HEK293 (cell line): ENCODE measurements at regions not wholly inside any gene's neighbourhood (a gene's known extent, or its start where the extent isn't known, plus 50 kb on each side); places are given as distances from the start of the nearest gene placed in this dataset.

ENCODE experiments used
- CTCF ChIA-PET: fragments of 350-600 bp; formaldehyde crosslinking; extraction: SDS; loops from one replicate; lab custom pipeline; 2021; ENCODE audit warnings: antibody characterized with exemption; lab: Yijun Ruan, JAX
- POLR2A ChIA-PET: fragments of 300-600 bp; formaldehyde crosslinking; extraction: SDS; loops from one replicate; lab custom pipeline; 2020; ENCODE audit warnings: antibody characterized with exemption, inconsistent platforms; lab: Yijun Ruan, JAX
- H3K27ac ChIP-seq: fragments of 200-500 bp; sonication (Bioruptor generic); 2 replicates; pipeline ENCODE4 v1.5.1; 2014; ENCODE audit warnings: low read depth, low read length, control low read depth, inconsistent platforms; ENCODE audit errors: extremely low read depth
- H3K36me3 ChIP-seq, 2 experiments: fragments of 200-500 bp in 1 of 2; sonication (Bioruptor generic) in 1 of 2; 1 replicate in 1 of 2; 2 replicates in 1 of 2; pipeline ENCODE4 v1.5.1; 2014 to 2017; ENCODE audit warnings: inconsistent platforms in 2 of 2, low read length in 2 of 2; ENCODE audit not compliant: control insufficient read depth in 2 of 2, insufficient read depth in 1 of 2
- H3K4me1 ChIP-seq: fragments of 200-500 bp; sonication (Bioruptor generic); 2 replicates; pipeline ENCODE4 v1.5.1; 2014; ENCODE audit warnings: mild to moderate bottlenecking, low read length, inconsistent platforms; ENCODE audit not compliant: control insufficient read depth, insufficient read depth
- H3K4me3 ChIP-seq: 2 replicates; pipeline ENCODE4 v1.5.1; 2011; ENCODE audit warnings: low read depth, mild to moderate bottlenecking, control low read depth, low read length, moderate library complexity
- H3K9me3 ChIP-seq: fragments of 200-500 bp; sonication (Bioruptor generic); 2 replicates; pipeline ENCODE4 v1.5.1; 2014; ENCODE audit warnings: low read depth, low read length, inconsistent platforms; ENCODE audit not compliant: control insufficient read depth, insufficient read depth
- BCL11A ChIP-seq: fragments of 450-650 bp; formaldehyde crosslinking; IDR thresholded peaks from 2 replicates; pipeline ENCODE4 v1.5.1; 2016; ENCODE audit warnings: low read depth, missing biosample characterization, missing genetic modification characterization
- CTCF ChIP-seq: fragments of 450-650 bp; formaldehyde crosslinking; IDR thresholded peaks from 2 replicates; pipeline ENCODE4 v1.5.1; 2016; ENCODE audit warnings: missing biosample characterization, missing genetic modification characterization
- EGR2 ChIP-seq: fragments of 450-650 bp; formaldehyde crosslinking; IDR thresholded peaks from 2 replicates; pipeline ENCODE4 v1.5.1; 2016; ENCODE audit warnings: low read depth, missing biosample characterization, missing genetic modification characterization
- GLI4 ChIP-seq: fragments of 450-650 bp; formaldehyde crosslinking; IDR thresholded peaks from 2 replicates; pipeline ENCODE4 v1.5.1; 2016; ENCODE audit warnings: missing biosample characterization, missing genetic modification characterization
- HOXA7 ChIP-seq: sonication (generic); formaldehyde crosslinking; IDR thresholded peaks from 2 replicates; pipeline ENCODE4 v1.8.1; 2022; ENCODE audit warnings: missing genetic modification reagents, borderline replicate concordance
- HOXC10 ChIP-seq: sonication (generic); formaldehyde crosslinking; IDR thresholded peaks from 2 replicates; pipeline ENCODE4 v1.8.1; 2023; ENCODE audit warnings: mild to moderate bottlenecking, missing genetic modification reagents
- IKZF3 ChIP-seq: fragments of 450-650 bp; IDR thresholded peaks from 2 replicates; pipeline ENCODE4 v1.5.0; 2018; ENCODE audit warnings: missing biosample characterization, mild to moderate bottlenecking, missing genetic modification characterization, moderate library complexity
- KLF1 ChIP-seq: fragments of 450-650 bp; formaldehyde crosslinking; IDR thresholded peaks from 2 replicates; pipeline ENCODE4 v1.5.1; 2016; ENCODE audit warnings: missing biosample characterization, missing genetic modification characterization
- MZF1 ChIP-seq: fragments of 450-650 bp; formaldehyde crosslinking; IDR thresholded peaks from 2 replicates; pipeline ENCODE4 v1.5.1; 2017; ENCODE audit warnings: missing biosample characterization, missing genetic modification characterization, borderline replicate concordance
- OVOL3 ChIP-seq: fragments of 450-650 bp; formaldehyde crosslinking; IDR thresholded peaks from 2 replicates; pipeline ENCODE4 v1.5.1; 2016; ENCODE audit warnings: missing biosample characterization, missing genetic modification characterization
- REPIN1 ChIP-seq: fragments of 450-650 bp; formaldehyde crosslinking; IDR thresholded peaks from 2 replicates; pipeline ENCODE4 v1.5.1; 2017; ENCODE audit warnings: missing biosample characterization, missing genetic modification characterization, low read depth
- SCRT2 ChIP-seq: fragments of 450-650 bp; formaldehyde crosslinking; IDR thresholded peaks from 2 replicates; pipeline ENCODE4 v1.5.1; 2016; ENCODE audit warnings: missing biosample characterization, missing genetic modification characterization
- ZFHX2 ChIP-seq: fragments of 450-650 bp; formaldehyde crosslinking; conservative IDR thresholded peaks from 2 replicates; pipeline ENCODE4 v1.5.1; 2016; ENCODE audit warnings: missing biosample characterization, missing genetic modification characterization
- ZFP37 ChIP-seq: fragments of 450-650 bp; formaldehyde crosslinking; IDR thresholded peaks from 2 replicates; pipeline ENCODE4 v1.5.1; 2016; ENCODE audit warnings: missing biosample characterization, missing genetic modification characterization
- ZNF24 ChIP-seq: fragments of 450-650 bp; formaldehyde crosslinking; IDR thresholded peaks from 2 replicates; pipeline ENCODE4 v1.5.1; 2016; ENCODE audit warnings: missing biosample characterization, missing genetic modification characterization
- ZNF274 ChIP-seq, 2 experiments: fragments of 200-500 bp in 1 of 2; fragments of 450-650 bp in 1 of 2; sonication (Bioruptor generic) in 1 of 2; formaldehyde crosslinking in 1 of 2; IDR thresholded peaks; 2 replicates each; pipeline versions ENCODE4 v1.5.1 to v1.6.1; 2014 to 2016; ENCODE audit warnings: borderline replicate concordance in 1 of 2, inconsistent platforms in 1 of 2, low read length in 1 of 2, missing biosample characterization in 1 of 2, missing genetic modification characterization in 1 of 2
- ZNF426 ChIP-seq: fragments of 450-650 bp; formaldehyde crosslinking; IDR thresholded peaks from 2 replicates; pipeline ENCODE4 v1.5.1; 2017; ENCODE audit warnings: missing biosample characterization, missing genetic modification characterization, mild to moderate bottlenecking, inconsistent platforms, moderate library complexity
- ZNF48 ChIP-seq: fragments of 450-650 bp; formaldehyde crosslinking; IDR thresholded peaks from 2 replicates; pipeline ENCODE4 v1.5.1; 2016; ENCODE audit warnings: missing biosample characterization, missing genetic modification characterization
- ZNF513 ChIP-seq: fragments of 450-650 bp; IDR thresholded peaks from 2 replicates; pipeline ENCODE4 v1.5.1; 2018; ENCODE audit warnings: missing biosample characterization, missing genetic modification characterization
- ZNF558 ChIP-seq: fragments of 450-650 bp; formaldehyde crosslinking; IDR thresholded peaks from 2 replicates; pipeline ENCODE4 v1.5.1; 2016; ENCODE audit warnings: missing biosample characterization, missing genetic modification characterization
- ZNF560 ChIP-seq: fragments of 450-650 bp; formaldehyde crosslinking; IDR thresholded peaks from 2 replicates; pipeline ENCODE4 v1.5.1; 2017; ENCODE audit warnings: missing biosample characterization, missing genetic modification characterization, borderline replicate concordance
- ZNF596 ChIP-seq: fragments of 450-650 bp; IDR thresholded peaks from 2 replicates; pipeline ENCODE4 v1.5.0; 2018; ENCODE audit warnings: missing biosample characterization, mild to moderate bottlenecking, missing genetic modification characterization, moderate library complexity
- ZNF670 ChIP-seq: fragments of 450-650 bp; formaldehyde crosslinking; IDR thresholded peaks from 2 replicates; pipeline ENCODE4 v1.5.1; 2016; ENCODE audit warnings: missing biosample characterization, missing genetic modification characterization, low read depth
- ZNF692 ChIP-seq: fragments of 450-650 bp; formaldehyde crosslinking; IDR thresholded peaks from 2 replicates; pipeline ENCODE4 v1.5.1; 2016; ENCODE audit warnings: missing biosample characterization, missing genetic modification characterization
- ZSCAN4 ChIP-seq: fragments of 450-650 bp; formaldehyde crosslinking; IDR thresholded peaks from 2 replicates; pipeline ENCODE4 v1.5.1; 2017; ENCODE audit warnings: missing biosample characterization, missing genetic modification characterization

GRCh38 chr1:88230126-88230525 is 453.9 kb upstream of the PKN2 start:
- TF ChIP-seq ZNF560 (tag by site-specific recombination) (no peak), SCRT2 (tag by site-specific recombination) (no peak), GLI4 (tag by site-specific recombination) (no peak), ZNF513 (tag by site-specific recombination) (no peak), KLF1 (tag by site-specific recombination) (no peak), IKZF3 (tag by site-specific recombination) (no peak), ZNF596 (tag by site-specific recombination) (no peak), HOXC10 (CRISPR knock-in tag) (no peak), ZFP37 (no peak), ZSCAN4 (tag by site-specific recombination) (no peak)
- H3K9me3 ChIP-seq: no peaks in the 10 kb centered on the region
- no peak overlapping the region for H3K4me3 ChIP-seq
- H3K4me1 ChIP-seq: no peaks in the 10 kb centered on the region
- POLR2A ChIA-PET: no interaction called here
- H3K36me3 ChIP-seq: no peaks in the 10 kb centered on the region
- no peak overlapping the region for H3K27ac ChIP-seq
- CTCF ChIA-PET: no interaction called here

GRCh38 chr1:88237058-88237457 is 447.0 kb upstream of the PKN2 start:
- Histone ChIP-seq H3K9me3 (no peaks in the 10 kb centered on the region), H3K36me3 (no peaks in the 10 kb centered on the region), H3K27ac (no peak overlapping the region), H3K4me3 (no peak overlapping the region), H3K4me1 (no peaks in the 10 kb centered on the region)
- ChIA-PET POLR2A (no interaction called here), CTCF (no interaction called here)
- TF ChIP-seq BCL11A (tag by site-specific recombination) (no peak), ZNF558 (tag by site-specific recombination) (no peak), ZNF24 (tag by site-specific recombination) (no peak), HOXA7 (no peak), ZNF426 (tag by site-specific recombination) (no peak), ZNF692 (no peak), ZFHX2 (tag by site-specific recombination) (peak; percentile 39; the same call in 1 of the 2 replicates), ZNF670 (tag by site-specific recombination) (no peak), CTCF (tag by site-specific recombination) (no peak), MZF1 (tag by site-specific recombination) (no peak), EGR2 (tag by site-specific recombination) (peak; percentile 68), ZNF274 (IDR thresholded peaks at IDR 0.05; ENCODE audit: low read length) (no peak), ZNF274 (tag by site-specific recombination; IDR thresholded peaks at IDR 0.05; ENCODE audit: borderline replicate concordance) (no peak), ZNF560 (tag by site-specific recombination) (no peak), OVOL3 (no peak), ZNF48 (tag by site-specific recombination) (no peak), REPIN1 (tag by site-specific recombination) (no peak)
